T-cell (primary cell): ENCODE measurements at regions not wholly inside any gene's neighbourhood (a gene's known extent, or its start where the extent isn't known, plus 50 kb on each side); places are given as distances from the start of the nearest gene placed in this dataset.
"Not testable (repeated sequence)": the region's sequence is repeated elsewhere in the genome, so short reads cannot be mapped to it uniquely, and the experiment has no call there.

Experiments
- ATAC-seq, 4 experiments: fragments of 200-7000 bp in 3 of 4; fragments of 150-1000 bp in 1 of 4; cut with Tn5 transposase; replicated peaks in 1 of 4; 1 replicate in 3 of 4; 2 replicates in 1 of 4; pipeline ENCODE4 v1.10.0; 2021; ENCODE audit warnings: moderate library complexity in 3 of 4, mild to moderate bottlenecking in 2 of 4, moderate number of reproducible peaks in 1 of 4
- CTCF ChIA-PET, 2 donors: fragments of 300-600 bp; sonication (Branson Sonifier 250); formaldehyde crosslinking; loops; one replicate each; lab custom pipeline; 2022; ENCODE audit warnings: antibody characterized with exemption in 2 of 2; lab: Charles Lee
- POLR2A ChIA-PET, 2 donors: fragments of 300-600 bp; sonication (Branson Sonifier 250); formaldehyde crosslinking; loops; one replicate each; lab custom pipeline; 2022; ENCODE audit warnings: antibody characterized with exemption in 2 of 2; lab: Charles Lee
- DNase-seq, 35 experiments: peaks; one replicate each; pipeline versions ENCODE4 v3.0.0 to v3.0.0-alpha.2; 2013 to 2023
- H3K27ac ChIP-seq: one replicate; pipeline ENCODE4 v1.5.1; 2013; ENCODE audit warnings: low read length
- H3K27me3 ChIP-seq, 2 experiments: replicated peaks in 1 of 2; 1 replicate in 1 of 2; 2 replicates in 1 of 2; pipeline versions ENCODE4 v1.6.1 to v1.7.0; 2013; ENCODE audit warnings: low read length in 1 of 2, mixed read lengths in 1 of 2; ENCODE audit not compliant: control insufficient read depth in 2 of 2, insufficient read depth in 2 of 2; ENCODE audit errors: extremely low read depth in 1 of 2
- H3K36me3 ChIP-seq, 2 donors: 1 replicate in 1 of 2; 2 replicates in 1 of 2; pipeline versions ENCODE4 v1.6.1 to v1.7.0; 2013; ENCODE audit warnings: low read length in 1 of 2; ENCODE audit not compliant: control insufficient read depth in 2 of 2, insufficient read depth in 1 of 2; ENCODE audit errors: extremely low read depth in 1 of 2
- H3K4me1 ChIP-seq, 2 experiments: 1 replicate in 1 of 2; 2 replicates in 1 of 2; pipeline versions ENCODE4 v1.6.1 to v1.7.0; 2013; ENCODE audit warnings: low read length in 2 of 2, mixed read lengths in 1 of 2; ENCODE audit not compliant: insufficient read depth in 2 of 2, control insufficient read depth in 1 of 2; ENCODE audit errors: extremely low read depth in 1 of 2
- H3K4me3 ChIP-seq, 2 donors: 1 replicate in 1 of 2; 2 replicates in 1 of 2; pipeline versions ENCODE4 v1.5.1 to v1.7.0; 2013; ENCODE audit warnings: mild to moderate bottlenecking in 2 of 2, low read length in 1 of 2, moderate library complexity in 1 of 2; ENCODE audit not compliant: control insufficient read depth in 1 of 2; ENCODE audit errors: extremely low read depth in 1 of 2
- H3K9me3 ChIP-seq: 2 replicates; pipeline ENCODE4 v1.7.0; 2013
- H3K27ac Mint-ChIP-seq, 2 donors: one replicate each; pipeline ENCODE4 v1.8.0; 2020 to 2021; ENCODE audit warnings: mild to moderate bottlenecking in 2 of 2, mixed read lengths in 2 of 2
- H3K27me3 Mint-ChIP-seq, 2 donors: one replicate each; pipeline ENCODE4 v1.8.0; 2021 to 2022; ENCODE audit warnings: mixed read lengths in 2 of 2
- H3K36me3 Mint-ChIP-seq: one replicate; pipeline ENCODE4 v1.8.0; 2021; ENCODE audit warnings: mixed read lengths
- H3K4me1 Mint-ChIP-seq, 3 donors: one replicate each; pipeline ENCODE4 v1.8.0; 2020 to 2022; ENCODE audit warnings: mixed read lengths in 3 of 3, mild to moderate bottlenecking in 1 of 3
- H3K4me3 Mint-ChIP-seq, 3 donors: one replicate each; pipeline ENCODE4 v1.8.0; 2020 to 2022; ENCODE audit warnings: mild to moderate bottlenecking in 3 of 3, mixed read lengths in 3 of 3, moderate library complexity in 3 of 3
- H3K9me3 Mint-ChIP-seq, 3 donors: one replicate each; pipeline ENCODE4 v1.8.0; 2020 to 2022; ENCODE audit warnings: mixed read lengths in 3 of 3
- WGBS: methylation state at CpG from one replicate; pipeline ENCODE4 v1.1.5; 2013; ENCODE audit warnings: missing lambda C conversion rate; ENCODE audit not compliant: insufficient coverage; 5-methylcytosine and 5-hydroxymethylcytosine counted together

GRCh38 chr4:126409746-126410145 is 1095.0 kb downstream of the FAT4 start:
- Histone ChIP-seq H3K36me3 (no peaks in the 10 kb centered on the region), H3K27me3 (no peaks in the 10 kb centered on the region), H3K4me1 (no peaks in the 10 kb centered on the region), H3K4me3 (no peak overlapping the region), H3K9me3 (peaks cover 2% of the 10 kb centered on the region), H3K27ac (no peak overlapping the region)
- POLR2A ChIA-PET = no interaction called here
- ATAC-seq (no peak), DNase-seq (no peak)
- Mint-ChIP-seq H3K27me3 (no peaks in the 10 kb centered on the region), H3K27ac (no peak overlapping the region), H3K9me3 (peaks cover 11 to 36% (median 13%) of the 10 kb centered on the region in 3 donors), H3K4me1 (no peaks in the 10 kb centered on the region), H3K4me3 (no peak overlapping the region), H3K36me3 (no peaks in the 10 kb centered on the region)
- CTCF ChIA-PET = no interaction called here
- WGBS = 57% methylated on average over 2 of the region's 4 CpGs

GRCh38 chr4:126411047-126411446 is 1096.3 kb downstream of the FAT4 start:
- DNase-seq = no peak
- Histone ChIP-seq H3K4me3 (no peak overlapping the region), H3K36me3 (no peaks in the 10 kb centered on the region), H3K9me3 (peaks cover 2% of the 10 kb centered on the region), H3K27ac (no peak overlapping the region), H3K27me3 (no peaks in the 10 kb centered on the region), H3K4me1 (no peaks in the 10 kb centered on the region)
- POLR2A ChIA-PET = no interaction called here
- CTCF ChIA-PET = no interaction called here
- no CpG with 5 or more reads among the region's 2 CpGs for WGBS
- no peaks in the 10 kb centered on the region for H3K27me3 Mint-ChIP-seq
- no peak overlapping the region for H3K4me3 Mint-ChIP-seq
- peaks cover 11 to 36% (median 11%) of the 10 kb centered on the region in 3 donors for H3K9me3 Mint-ChIP-seq
- no peak overlapping the region for H3K27ac Mint-ChIP-seq
- no peaks in the 10 kb centered on the region for H3K36me3 Mint-ChIP-seq
- ATAC-seq = no peak
- H3K4me1 Mint-ChIP-seq = no peaks in the 10 kb centered on the region

- CTCF ChIA-PET, H3K36me3 Mint-ChIP-seq, H3K27me3 Mint-ChIP-seq: not testable (repeated sequence)
Measured at GRCh38 chr4:126412310-126412709, 1097.6 kb downstream of the FAT4 start.

GRCh38 chr4:126414741-126415140 is 1100.0 kb downstream of the FAT4 start:
- ATAC-seq (no peak), DNase-seq (no peak)
- H3K27me3 Mint-ChIP-seq = no peaks in the 10 kb centered on the region
- H3K4me1 Mint-ChIP-seq = no peaks in the 10 kb centered on the region
- H3K27me3 ChIP-seq = no peaks in the 10 kb centered on the region
- POLR2A ChIA-PET = no interaction called here
- H3K27ac Mint-ChIP-seq = no peak overlapping the region
- WGBS = 100% methylated on average over 1 of the region's 3 CpGs
- H3K4me3 Mint-ChIP-seq = no peak overlapping the region
- no peaks in the 10 kb centered on the region for H3K36me3 ChIP-seq
- no peaks in the 10 kb centered on the region for H3K36me3 Mint-ChIP-seq
- H3K4me1 ChIP-seq = no peaks in the 10 kb centered on the region
- CTCF ChIA-PET = no interaction called here
- H3K4me3 ChIP-seq = no peak overlapping the region
- peaks cover 0 to 22% (median 14%) of the 10 kb centered on the region in 3 donors for H3K9me3 Mint-ChIP-seq
- no peak overlapping the region for H3K27ac ChIP-seq
- no peaks in the 10 kb centered on the region for H3K9me3 ChIP-seq

More at GRCh38 chr4:126412310-126412709, 1097.6 kb downstream of the FAT4 start:
- H3K27ac ChIP-seq, ATAC-seq, H3K36me3 ChIP-seq, H3K4me3 ChIP-seq, H3K4me1 ChIP-seq, H3K9me3 ChIP-seq, POLR2A ChIA-PET, H3K4me3 Mint-ChIP-seq, H3K4me1 Mint-ChIP-seq, H3K27me3 ChIP-seq, H3K27ac Mint-ChIP-seq, DNase-seq: not testable (repeated sequence)
- WGBS = no CpG with 5 or more reads among the region's 1 CpG
- H3K9me3 Mint-ChIP-seq = peaks cover 5 to 27% (median 9%) of the 10 kb centered on the region in 3 donors

GRCh38 chr4:126419266-126419665 is 1104.5 kb downstream of the FAT4 start:
- no peak for ATAC-seq
- H3K4me1 ChIP-seq = no peaks in the 10 kb centered on the region
- ChIA-PET POLR2A (no interaction called here), CTCF (no interaction called here)
- Mint-ChIP-seq H3K9me3 (peaks cover 9 to 20% (median 18%) of the 10 kb centered on the region in 3 donors), H3K4me3 (no peak overlapping the region), H3K4me1 (no peaks in the 10 kb centered on the region), H3K27ac (no peak overlapping the region), H3K27me3 (no peaks in the 10 kb centered on the region), H3K36me3 (no peaks in the 10 kb centered on the region)
- H3K27me3 ChIP-seq = no peaks in the 10 kb centered on the region
- H3K27ac ChIP-seq = no peak overlapping the region
- DNase-seq = no peak
- no peaks in the 10 kb centered on the region for H3K9me3 ChIP-seq
- no peaks in the 10 kb centered on the region for H3K36me3 ChIP-seq
- no peak overlapping the region for H3K4me3 ChIP-seq

- Histone ChIP-seq H3K4me3 (no peak overlapping the region), H3K27me3 (no peaks in the 10 kb centered on the region), H3K9me3 (peaks cover 2% of the 10 kb centered on the region), H3K36me3 (no peaks in the 10 kb centered on the region), H3K4me1 (no peaks in the 10 kb centered on the region), H3K27ac (no peak overlapping the region)
- no peak overlapping the region for H3K27ac Mint-ChIP-seq
- ATAC-seq (no peak), DNase-seq (no peak)
- no peak overlapping the region for H3K4me3 Mint-ChIP-seq
- peaks cover 14 to 17% (median 15%) of the 10 kb centered on the region in 3 donors for H3K9me3 Mint-ChIP-seq
- no peaks in the 10 kb centered on the region for H3K27me3 Mint-ChIP-seq
- H3K36me3 Mint-ChIP-seq = no peaks in the 10 kb centered on the region
- WGBS = no CpG with 5 or more reads among the region's 4 CpGs
- H3K4me1 Mint-ChIP-seq = no peaks in the 10 kb centered on the region
- ChIA-PET CTCF (no interaction called here), POLR2A (no interaction called here)
Measured at GRCh38 chr4:126427853-126428252, 1113.1 kb downstream of the FAT4 start.

GRCh38 chr4:126431049-126431448 is 1116.3 kb downstream of the FAT4 start:
- Histone ChIP-seq H3K9me3 (peaks cover 2% of the 10 kb centered on the region), H3K36me3 (no peaks in the 10 kb centered on the region), H3K27me3 (no peaks in the 10 kb centered on the region), H3K4me1 (no peaks in the 10 kb centered on the region), H3K27ac (no peak overlapping the region), H3K4me3 (no peak overlapping the region)
- H3K36me3 Mint-ChIP-seq = no peaks in the 10 kb centered on the region
- ATAC-seq (no peak), DNase-seq (no peak)
- ChIA-PET POLR2A (no interaction called here), CTCF (no interaction called here)
- no peak overlapping the region for H3K4me3 Mint-ChIP-seq
- H3K27ac Mint-ChIP-seq = no peak overlapping the region
- H3K4me1 Mint-ChIP-seq = no peaks in the 10 kb centered on the region
- H3K9me3 Mint-ChIP-seq = peaks cover 8 to 10% (median 10%) of the 10 kb centered on the region in 3 donors
- 78% methylated on average over 3 of the region's 6 CpGs for WGBS
- no peaks in the 10 kb centered on the region for H3K27me3 Mint-ChIP-seq
